HL-60 (cell line): ENCODE measurements at regions not wholly inside any gene's neighbourhood (a gene's known extent, or its start where the extent isn't known, plus 50 kb on each side); places are given as distances from the start of the nearest gene placed in this dataset.
A peak's percentile ranks its signal among the peaks of the same experiment; 100 is the strongest.

Experiments
- DNase-seq, 2 experiments: peaks; one replicate each; pipeline ENCODE4 v3.0.0-alpha.2; 2010 to 2020; ENCODE audit warnings: low read depth in 1 of 2, low spot score in 1 of 2
- H3K27ac ChIP-seq: fragments of 250-450 bp; sonication (Bioruptor Pico); replicated peaks from 2 replicates; pipeline ENCODE4 v1.5.1; 2020; ENCODE audit warnings: mild to moderate bottlenecking, moderate library complexity
- H3K27me3 ChIP-seq: fragments of 250-450 bp; sonication (Bioruptor Pico); 2 replicates; pipeline ENCODE4 v1.5.1; 2021; ENCODE audit warnings: mild to moderate bottlenecking, moderate library complexity; ENCODE audit not compliant: insufficient read depth, poor library complexity, severe bottlenecking
- H3K4me3 ChIP-seq: replicated peaks from 2 replicates; pipeline ENCODE4 v1.5.1; 2011; ENCODE audit warnings: mild to moderate bottlenecking, control low read depth, low read length; ENCODE audit not compliant: insufficient read depth
- CTCF ChIP-seq: IDR thresholded peaks from one replicate; pipeline ENCODE4 v1.5.1; 2011; ENCODE audit warnings: low read length, control low read depth, inconsistent platforms; ENCODE audit not compliant: insufficient read depth
- GABPA ChIP-seq: IDR thresholded peaks from 2 replicates; pipeline ENCODE4 v1.6.1; 2012; ENCODE audit warnings: low read depth
- POLR2AphosphoS5 ChIP-seq: IDR thresholded peaks from 2 replicates; pipeline ENCODE4 v1.6.1; 2012; ENCODE audit warnings: low read depth
- REST ChIP-seq: IDR thresholded peaks from 2 replicates; pipeline ENCODE4 v1.6.1; 2012; ENCODE audit warnings: low read depth; ENCODE audit not compliant: insufficient replicate concordance
- SPI1 ChIP-seq: IDR thresholded peaks from 2 replicates; pipeline ENCODE4 v1.6.1; 2012; ENCODE audit warnings: low read depth, mild to moderate bottlenecking, borderline replicate concordance

DNA sequence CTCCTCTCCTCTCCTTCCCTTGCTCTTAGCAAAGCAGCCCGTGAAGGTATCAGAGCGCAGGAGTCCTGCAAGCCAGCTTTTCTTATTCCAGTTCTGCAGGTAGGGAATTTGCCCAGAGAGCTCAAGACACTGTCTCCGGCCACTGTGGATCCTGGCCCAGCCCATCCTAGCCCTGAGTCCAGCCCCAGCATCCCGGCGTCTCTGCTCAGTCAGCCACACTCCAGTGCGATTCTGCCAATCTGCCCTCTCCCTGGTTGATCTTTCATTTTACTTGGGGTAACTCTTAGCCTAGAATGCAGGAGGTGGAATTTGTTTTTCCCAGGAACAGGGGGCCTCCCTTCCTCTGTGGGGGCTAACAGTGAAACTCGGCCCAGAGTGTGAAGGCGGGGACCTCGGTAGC is 176.9 kb upstream of the GSE1 start:
- Histone ChIP-seq H3K4me3 (no peak overlapping the region), H3K27me3 (no peaks in the 10 kb centered on the region), H3K27ac (no peak overlapping the region)
- no peak for DNase-seq
- TF ChIP-seq POLR2AphosphoS5 = no peak
- no peak for TF ChIP-seq CTCF
- no peak for TF ChIP-seq GABPA
- no peak for TF ChIP-seq SPI1
- TF ChIP-seq REST = no peak

DNA sequence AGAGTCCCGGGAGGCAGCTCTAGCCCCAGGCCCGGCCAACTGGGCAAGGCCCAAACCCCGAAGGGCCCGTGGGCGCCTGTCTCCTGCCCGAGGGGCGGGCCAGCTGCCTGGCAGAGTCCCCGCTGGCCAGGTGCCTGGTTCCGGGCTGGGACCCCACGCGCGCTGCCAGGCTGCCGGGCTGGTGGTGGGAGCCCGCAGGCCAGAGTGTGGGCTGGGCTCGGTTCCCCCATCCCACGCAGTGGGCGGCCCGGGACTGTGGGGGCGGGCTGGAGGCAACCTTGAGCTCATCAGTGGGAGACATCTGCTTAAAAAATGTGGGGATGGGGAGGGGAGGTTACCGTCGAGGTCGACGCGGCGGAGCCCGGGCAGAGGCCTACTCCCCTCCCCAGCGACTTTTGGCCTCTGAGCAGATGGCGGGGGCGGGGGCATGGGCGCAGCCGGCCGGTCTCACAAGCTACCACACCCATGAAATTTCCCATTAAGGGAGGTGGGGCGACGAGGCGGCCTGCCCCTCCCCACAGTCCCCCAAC is 176.4 kb upstream of the GSE1 start:
- Histone ChIP-seq H3K27me3 (no peaks in the 10 kb centered on the region), H3K4me3 (no peak overlapping the region), H3K27ac (no peak overlapping the region)
- DNase-seq = no peak
- TF ChIP-seq REST (no peak), CTCF (no peak), GABPA (no peak), POLR2AphosphoS5 (no peak), SPI1 (no peak)

DNA sequence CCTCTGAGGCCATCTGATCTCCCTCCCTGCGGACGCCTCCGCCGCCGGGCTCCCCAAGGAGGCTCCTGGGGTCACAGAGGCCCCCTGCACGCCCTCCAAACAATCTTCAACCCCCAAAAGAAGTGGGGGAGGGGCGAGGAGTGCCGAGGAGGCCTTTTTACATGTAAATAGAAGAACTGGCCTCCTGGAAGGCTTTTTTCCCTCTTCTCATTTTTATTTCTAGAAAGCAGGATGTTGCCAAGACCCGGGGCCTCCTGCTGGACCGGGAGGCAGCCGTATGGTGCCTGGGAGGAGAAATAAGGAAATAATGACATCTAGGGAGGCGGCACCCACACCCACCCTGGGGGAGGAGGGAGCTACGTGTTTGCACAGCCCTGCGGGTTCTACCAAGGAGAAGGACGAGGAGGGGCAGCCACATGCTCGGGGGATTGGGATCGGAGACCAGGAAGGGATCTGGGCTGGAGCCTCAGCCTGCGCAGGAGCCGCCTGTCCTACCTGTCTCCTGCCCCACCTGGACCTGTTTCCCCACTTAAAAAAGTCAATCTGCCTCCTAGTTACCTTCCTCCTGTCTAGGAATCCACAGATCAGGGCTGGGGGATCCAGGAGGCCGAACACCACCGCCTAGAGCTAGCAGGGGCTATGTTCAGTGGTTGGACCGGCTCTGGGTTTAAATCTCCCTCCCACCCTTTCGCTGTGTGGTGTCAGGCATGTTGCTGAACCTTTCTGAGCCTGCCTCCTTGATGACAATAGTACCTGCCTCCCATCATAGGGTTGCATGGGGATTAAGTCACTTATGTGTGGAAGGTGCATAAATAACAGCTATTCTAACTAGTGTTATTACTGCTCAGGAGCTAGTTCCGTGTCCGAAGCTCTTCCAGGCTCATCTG is 175.7 kb upstream of the GSE1 start:
- DNase-seq = peak in 1 of 2 experiments; percentile 19
- no peak overlapping the region for H3K27ac ChIP-seq
- H3K4me3 ChIP-seq = no peak overlapping the region

More for the DNA sequence above, 175.7 kb upstream of the GSE1 start:
- no peaks in the 10 kb centered on the region for H3K27me3 ChIP-seq
- TF ChIP-seq CTCF (no peak), REST (no peak), POLR2AphosphoS5 (no peak), GABPA (no peak), SPI1 (no peak)
